H9 (cell line): ENCODE measurements at regions not wholly inside any gene's neighbourhood (a gene's known extent, or its start where the extent isn't known, plus 50 kb on each side); places are given as distances from the start of the nearest gene placed in this dataset.

Experiments
- DNase-seq: peaks from one replicate; pipeline ENCODE4 v3.0.0-alpha.2; 2017
- H2AFZ ChIP-seq: one replicate; pipeline ENCODE4 v1.6.1; 2013; ENCODE audit warnings: mild to moderate bottlenecking, low read length, control low read depth, moderate library complexity
- H2AK5ac ChIP-seq: 2 replicates; pipeline ENCODE4 v1.6.1; 2013; ENCODE audit warnings: low read length, control low read depth, mixed read lengths; ENCODE audit not compliant: insufficient read length
- H2BK120ac ChIP-seq: one replicate; pipeline ENCODE4 v1.6.1; 2013; ENCODE audit warnings: low read depth, mild to moderate bottlenecking, low read length, control low read depth, inconsistent platforms; ENCODE audit not compliant: poor library complexity, severe bottlenecking
- H2BK12ac ChIP-seq: 2 replicates; pipeline ENCODE4 v1.6.1; 2013; ENCODE audit warnings: low read length, control low read depth, mixed read lengths, low read depth; ENCODE audit not compliant: insufficient read length
- H2BK15ac ChIP-seq: 2 replicates; pipeline ENCODE4 v1.6.1; 2013; ENCODE audit warnings: low read depth, low read length, control low read depth
- H2BK20ac ChIP-seq: one replicate; pipeline ENCODE4 v1.6.1; 2013; ENCODE audit warnings: low read depth, mild to moderate bottlenecking, low read length, control low read depth, inconsistent platforms; ENCODE audit not compliant: poor library complexity, severe bottlenecking
- H2BK5ac ChIP-seq: 2 replicates; pipeline ENCODE4 v1.6.1; 2013; ENCODE audit warnings: low read length, control low read depth, mixed read lengths; ENCODE audit not compliant: insufficient read length
- H3K14ac ChIP-seq: 2 replicates; pipeline ENCODE4 v1.6.1; 2013; ENCODE audit warnings: low read length, control low read depth; ENCODE audit not compliant: insufficient read depth
- H3K18ac ChIP-seq: 2 replicates; pipeline ENCODE4 v1.6.1; 2013; ENCODE audit warnings: low read depth, mild to moderate bottlenecking, mixed read lengths, low read length, control low read depth; ENCODE audit not compliant: insufficient read length
- H3K23ac ChIP-seq: 2 replicates; pipeline ENCODE4 v1.6.1; 2013; ENCODE audit warnings: low read length, control low read depth, mixed read lengths, low read depth; ENCODE audit not compliant: insufficient read length
- H3K23me2 ChIP-seq: 2 replicates; pipeline ENCODE4 v1.6.1; 2013; ENCODE audit warnings: low read depth, mild to moderate bottlenecking, mixed read lengths, low read length, control low read depth; ENCODE audit not compliant: insufficient read length, poor library complexity, severe bottlenecking
- H3K27ac ChIP-seq: 2 replicates; pipeline ENCODE4 v1.5.1; 2013; ENCODE audit warnings: low read length, control low read depth, mixed read lengths, low read depth; ENCODE audit not compliant: insufficient read length
- H3K27me3 ChIP-seq: 2 replicates; pipeline ENCODE4 v1.6.1; 2013; ENCODE audit warnings: low read length, control low read depth, inconsistent platforms; ENCODE audit not compliant: insufficient read depth
- H3K4ac ChIP-seq: 2 replicates; pipeline ENCODE4 v1.6.1; 2013; ENCODE audit warnings: low read depth, mild to moderate bottlenecking, control low read depth, inconsistent platforms, low read length, moderate library complexity
- H3K4me1 ChIP-seq: 2 replicates; pipeline ENCODE4 v1.6.1; 2013; ENCODE audit warnings: low read length, control low read depth, inconsistent platforms; ENCODE audit not compliant: insufficient read depth
- H3K4me2 ChIP-seq: 2 replicates; pipeline ENCODE4 v1.6.1; 2013; ENCODE audit warnings: low read length, control low read depth, mixed read lengths; ENCODE audit not compliant: insufficient read length, insufficient read depth
- H3K56ac ChIP-seq: 2 replicates; pipeline ENCODE4 v1.6.1; 2013; ENCODE audit warnings: low read depth, mild to moderate bottlenecking, mixed read lengths, low read length, control low read depth; ENCODE audit not compliant: insufficient read length
- H3K79me1 ChIP-seq: 2 replicates; pipeline ENCODE4 v1.6.1; 2013; ENCODE audit warnings: low read depth, mild to moderate bottlenecking, moderate library complexity, low read length, control low read depth, inconsistent platforms; ENCODE audit not compliant: insufficient read depth, poor library complexity, severe bottlenecking
- H3K79me2 ChIP-seq: 2 replicates; pipeline ENCODE4 v1.6.1; 2013; ENCODE audit warnings: low read length, control low read depth, inconsistent platforms; ENCODE audit not compliant: insufficient read depth
- H3K9ac ChIP-seq: 2 replicates; pipeline ENCODE4 v1.6.1; 2013; ENCODE audit warnings: low read length, control low read depth, mixed read lengths; ENCODE audit not compliant: insufficient read length; ENCODE audit errors: extremely low read depth
- H3K9me3 ChIP-seq: one replicate; pipeline ENCODE4 v1.6.1; 2013; ENCODE audit warnings: low read depth, low read length, inconsistent platforms; ENCODE audit not compliant: control insufficient read depth
- H3T11ph ChIP-seq: one replicate; pipeline ENCODE4 v1.6.1; 2013; ENCODE audit warnings: mild to moderate bottlenecking, low read length, control low read depth, inconsistent platforms
- H4K20me1 ChIP-seq: one replicate; pipeline ENCODE4 v1.6.1; 2013; ENCODE audit not compliant: control insufficient read depth, insufficient read length, insufficient read depth
- H4K5ac ChIP-seq: 2 replicates; pipeline ENCODE4 v1.6.1; 2013; ENCODE audit warnings: low read depth, mild to moderate bottlenecking, mixed read lengths, low read length, control low read depth; ENCODE audit not compliant: insufficient read length
- H4K8ac ChIP-seq: replicated peaks from 2 replicates; pipeline ENCODE4 v1.6.1; 2013; ENCODE audit warnings: low read length, control low read depth, mixed read lengths, low read depth; ENCODE audit not compliant: insufficient read length
- H4K91ac ChIP-seq: 2 replicates; pipeline ENCODE4 v1.6.1; 2013; ENCODE audit warnings: low read depth, mild to moderate bottlenecking, moderate library complexity, mixed read lengths, low read length, control low read depth; ENCODE audit not compliant: insufficient read length
- H3K27ac Mint-ChIP-seq, 3 experiments: 2 replicates in 2 of 3; 3 replicates in 1 of 3; pipeline ENCODE4 v1.8.0; 2020 to 2021; ENCODE audit warnings: mixed read lengths in 3 of 3, mild to moderate bottlenecking in 1 of 3, moderate library complexity in 1 of 3
- H3K27me3 Mint-ChIP-seq: 2 replicates; pipeline ENCODE4 v1.8.0; 2021; ENCODE audit warnings: low read depth, mild to moderate bottlenecking, moderate library complexity, mixed read lengths
- H3K36me3 Mint-ChIP-seq, 3 experiments: 2 replicates in 2 of 3; 3 replicates in 1 of 3; pipeline ENCODE4 v1.8.0; 2020 to 2021; ENCODE audit warnings: low read depth in 3 of 3, mixed read lengths in 3 of 3; ENCODE audit not compliant: insufficient read depth in 1 of 3
- H3K4me1 Mint-ChIP-seq, 2 experiments: 2 replicates each; pipeline ENCODE4 v1.8.0; 2020; ENCODE audit warnings: mixed read lengths in 2 of 2
- H3K4me3 Mint-ChIP-seq, 2 experiments: 2 replicates in 1 of 2; 3 replicates in 1 of 2; pipeline ENCODE4 v1.8.0; 2020 to 2021; ENCODE audit warnings: mild to moderate bottlenecking in 2 of 2, mixed read lengths in 2 of 2, moderate library complexity in 1 of 2
- H3K9me3 Mint-ChIP-seq, 2 experiments: 2 replicates in 1 of 2; 3 replicates in 1 of 2; pipeline ENCODE4 v1.8.0; 2020; ENCODE audit warnings: mild to moderate bottlenecking in 2 of 2, mixed read lengths in 2 of 2, moderate library complexity in 1 of 2
- WGBS: extraction: QIAGEN DNeasy Blood & Tissue Kit; methylation state at CpG from one replicate; pipeline ENCODE4 v1.1.7; 2013; ENCODE audit warnings: missing lambda C conversion rate, low lambda C conversion rate, mixed read lengths; ENCODE audit not compliant: insufficient read length; ENCODE audit errors: extremely low coverage; 5-methylcytosine and 5-hydroxymethylcytosine counted together
- TF ChIP-seq, protein P1 (sequence below): fragments of 200-600 bp; sonication (generic); conservative IDR thresholded peaks from 3 replicates; pipeline ENCODE4 v1.8.0; 2021; ENCODE audit warnings: antibody characterized with exemption, mild to moderate bottlenecking

DNA sequence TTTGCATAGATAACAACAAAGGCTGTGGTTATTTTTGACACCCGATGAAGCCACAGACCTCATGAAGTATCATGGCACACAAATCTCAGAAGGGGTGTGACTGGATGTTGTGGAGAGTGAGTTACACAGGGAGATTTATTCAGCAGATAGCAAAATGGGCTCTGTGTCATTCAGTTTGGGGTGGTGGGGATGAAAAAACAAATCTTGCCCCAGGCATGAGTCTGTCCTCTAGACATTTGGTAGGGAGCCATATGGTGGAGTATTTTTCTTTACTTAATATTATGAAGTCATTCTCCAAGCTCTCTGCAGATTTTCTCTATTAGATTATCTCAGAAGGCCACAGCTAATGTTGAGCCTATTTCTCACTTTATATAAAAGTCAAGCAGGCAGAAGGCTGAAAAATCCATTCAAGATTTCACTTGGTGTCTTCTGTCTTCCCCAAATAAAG is 277.1 kb upstream of the TENM3 start:
- H4K91ac ChIP-seq, result no peak overlapping the region
- no peaks in the 10 kb centered on the region for H3K27me3 ChIP-seq
- H2BK12ac ChIP-seq, result no peak overlapping the region
- no peaks in the 10 kb centered on the region for H3K79me2 ChIP-seq
- no peak overlapping the region for H4K8ac ChIP-seq
- no peak overlapping the region for H2BK120ac ChIP-seq
- no peak overlapping the region for H3K27ac ChIP-seq
- H3K4me3 Mint-ChIP-seq, result no peak overlapping the region
- H2AK5ac ChIP-seq, result no peak overlapping the region
- no peak for DNase-seq
- H3K14ac ChIP-seq, result no peak overlapping the region
- H2AFZ ChIP-seq, result no peak overlapping the region
- H3T11ph ChIP-seq, result no peak overlapping the region
- no CpG with 5 or more reads among the region's 1 CpG for WGBS
- no peak overlapping the region for H2BK15ac ChIP-seq
- no peaks in the 10 kb centered on the region for H4K20me1 ChIP-seq
- peaks cover 4% of the 10 kb centered on the region; the same call in 1 of the 2 replicates for H3K4me1 ChIP-seq
- H3K36me3 Mint-ChIP-seq, result peaks cover 0 to 2% (median 0%) of the 10 kb centered on the region in 3 experiments; a peak in 2 of 7 replicates
- no peak overlapping the region for H2BK5ac ChIP-seq
- TF ChIP-seq, protein P1, sequence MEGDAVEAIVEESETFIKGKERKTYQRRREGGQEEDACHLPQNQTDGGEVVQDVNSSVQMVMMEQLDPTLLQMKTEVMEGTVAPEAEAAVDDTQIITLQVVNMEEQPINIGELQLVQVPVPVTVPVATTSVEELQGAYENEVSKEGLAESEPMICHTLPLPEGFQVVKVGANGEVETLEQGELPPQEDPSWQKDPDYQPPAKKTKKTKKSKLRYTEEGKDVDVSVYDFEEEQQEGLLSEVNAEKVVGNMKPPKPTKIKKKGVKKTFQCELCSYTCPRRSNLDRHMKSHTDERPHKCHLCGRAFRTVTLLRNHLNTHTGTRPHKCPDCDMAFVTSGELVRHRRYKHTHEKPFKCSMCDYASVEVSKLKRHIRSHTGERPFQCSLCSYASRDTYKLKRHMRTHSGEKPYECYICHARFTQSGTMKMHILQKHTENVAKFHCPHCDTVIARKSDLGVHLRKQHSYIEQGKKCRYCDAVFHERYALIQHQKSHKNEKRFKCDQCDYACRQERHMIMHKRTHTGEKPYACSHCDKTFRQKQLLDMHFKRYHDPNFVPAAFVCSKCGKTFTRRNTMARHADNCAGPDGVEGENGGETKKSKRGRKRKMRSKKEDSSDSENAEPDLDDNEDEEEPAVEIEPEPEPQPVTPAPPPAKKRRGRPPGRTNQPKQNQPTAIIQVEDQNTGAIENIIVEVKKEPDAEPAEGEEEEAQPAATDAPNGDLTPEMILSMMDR, result no peak
- H3K4ac ChIP-seq, result no peak overlapping the region
- H3K56ac ChIP-seq, result no peak overlapping the region
- peaks cover 28 to 29% of the 10 kb centered on the region in 2 experiments for H3K4me1 Mint-ChIP-seq
- H4K5ac ChIP-seq, result no peak overlapping the region
- H3K9me3 ChIP-seq, result no peaks in the 10 kb centered on the region
- H3K27me3 Mint-ChIP-seq, result no peaks in the 10 kb centered on the region
- H3K9me3 Mint-ChIP-seq, result no peaks in the 10 kb centered on the region
- H3K23me2 ChIP-seq, result no peaks in the 10 kb centered on the region
- H3K4me2 ChIP-seq, result no peak overlapping the region
- no peak overlapping the region for H2BK20ac ChIP-seq
- H3K79me1 ChIP-seq, result no peaks in the 10 kb centered on the region
- no peak overlapping the region for H3K9ac ChIP-seq
- no peak overlapping the region for H3K23ac ChIP-seq
- H3K18ac ChIP-seq, result no peak overlapping the region
- no peak overlapping the region; a peak in 1 of 7 replicates for H3K27ac Mint-ChIP-seq
